ENCODE measurements at regions not wholly inside any gene's neighbourhood (a gene's known extent, or its start where the extent isn't known, plus 50 kb on each side); places are given as distances from the start of the nearest gene placed in this dataset.

GRCh38 chr1:91603409-91603808, 102.8 kb downstream of the CDC7 start:
- no peak overlapping the region for H3T11ph ChIP-seq (ENCODE audit: low read length)
- Mint-ChIP-seq H3K36me3 (ENCODE audit: insufficient read depth in 1 of 3, low read depth in 3 of 3) (no peaks in the 10 kb centered on the region), H3K27ac (no peak overlapping the region), H3K9me3 (no peaks in the 10 kb centered on the region; a peak in 1 of 5 replicates), H3K4me3 (no peak overlapping the region), H3K27me3 (ENCODE audit: low read depth) (no peaks in the 10 kb centered on the region; the same call in 1 of the 2 replicates), H3K4me1 (peaks cover 4 to 9% of the 10 kb centered on the region in 2 experiments; a peak in 2 of 4 replicates)
- H3K18ac ChIP-seq (ENCODE audit: insufficient read length, low read depth, low read length) = no peak overlapping the region
- H3K4me1 ChIP-seq (ENCODE audit: insufficient read depth, low read length) = no peaks in the 10 kb centered on the region
- no peak overlapping the region for H2AK5ac ChIP-seq (ENCODE audit: insufficient read length, low read length)
- H4K8ac ChIP-seq (replicated peaks; ENCODE audit: insufficient read length, low read depth, low read length) = no peak overlapping the region
- DNase-seq = no peak
- no peak overlapping the region for H3K4me2 ChIP-seq (ENCODE audit: insufficient read depth, insufficient read length, low read length)
- no peak overlapping the region for H4K91ac ChIP-seq (ENCODE audit: insufficient read length, low read depth, low read length)
- no CpG with 5 or more reads among the region's 4 CpGs for WGBS (ENCODE audit: extremely low coverage, insufficient read length, low lambda C conversion rate)
- no peaks in the 10 kb centered on the region for H4K20me1 ChIP-seq (ENCODE audit: control insufficient read depth, insufficient read depth, insufficient read length)
- no peaks in the 10 kb centered on the region for H3K79me2 ChIP-seq (ENCODE audit: insufficient read depth, low read length)
- H3K56ac ChIP-seq (ENCODE audit: insufficient read length, low read depth, low read length) = no peak overlapping the region
- no peak overlapping the region for H2BK12ac ChIP-seq (ENCODE audit: insufficient read length, low read depth, low read length)
- no peak overlapping the region for H3K9ac ChIP-seq (ENCODE audit: extremely low read depth, insufficient read length, low read length)
- TF ChIP-seq, protein P1, sequence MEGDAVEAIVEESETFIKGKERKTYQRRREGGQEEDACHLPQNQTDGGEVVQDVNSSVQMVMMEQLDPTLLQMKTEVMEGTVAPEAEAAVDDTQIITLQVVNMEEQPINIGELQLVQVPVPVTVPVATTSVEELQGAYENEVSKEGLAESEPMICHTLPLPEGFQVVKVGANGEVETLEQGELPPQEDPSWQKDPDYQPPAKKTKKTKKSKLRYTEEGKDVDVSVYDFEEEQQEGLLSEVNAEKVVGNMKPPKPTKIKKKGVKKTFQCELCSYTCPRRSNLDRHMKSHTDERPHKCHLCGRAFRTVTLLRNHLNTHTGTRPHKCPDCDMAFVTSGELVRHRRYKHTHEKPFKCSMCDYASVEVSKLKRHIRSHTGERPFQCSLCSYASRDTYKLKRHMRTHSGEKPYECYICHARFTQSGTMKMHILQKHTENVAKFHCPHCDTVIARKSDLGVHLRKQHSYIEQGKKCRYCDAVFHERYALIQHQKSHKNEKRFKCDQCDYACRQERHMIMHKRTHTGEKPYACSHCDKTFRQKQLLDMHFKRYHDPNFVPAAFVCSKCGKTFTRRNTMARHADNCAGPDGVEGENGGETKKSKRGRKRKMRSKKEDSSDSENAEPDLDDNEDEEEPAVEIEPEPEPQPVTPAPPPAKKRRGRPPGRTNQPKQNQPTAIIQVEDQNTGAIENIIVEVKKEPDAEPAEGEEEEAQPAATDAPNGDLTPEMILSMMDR (conservative IDR thresholded peaks at IDR 0.05) = no peak
- H2BK5ac ChIP-seq (ENCODE audit: insufficient read length, low read length) = no peak overlapping the region
- H3K4ac ChIP-seq (ENCODE audit: low read depth, low read length) = no peak overlapping the region
- H2BK20ac ChIP-seq (ENCODE audit: low read depth, low read length, poor library complexity, severe bottlenecking) = no peak overlapping the region
- no peaks in the 10 kb centered on the region for H3K27me3 ChIP-seq (ENCODE audit: insufficient read depth, low read length)
- H4K5ac ChIP-seq (ENCODE audit: insufficient read length, low read depth, low read length) = no peak overlapping the region
- H3K79me1 ChIP-seq (ENCODE audit: insufficient read depth, low read depth, low read length, poor library complexity, severe bottlenecking) = no peaks in the 10 kb centered on the region
- no peak overlapping the region for H3K23ac ChIP-seq (ENCODE audit: insufficient read length, low read depth, low read length)
- H2BK15ac ChIP-seq (ENCODE audit: low read depth, low read length) = no peak overlapping the region
- H3K14ac ChIP-seq (ENCODE audit: insufficient read depth, low read length) = no peak overlapping the region
- H3K27ac ChIP-seq (ENCODE audit: insufficient read length, low read depth, low read length) = no peak overlapping the region
- no peak overlapping the region for H2AFZ ChIP-seq (ENCODE audit: low read length)
- H3K23me2 ChIP-seq (ENCODE audit: insufficient read length, low read depth, low read length, poor library complexity, severe bottlenecking) = no peaks in the 10 kb centered on the region
- no peaks in the 10 kb centered on the region for H3K9me3 ChIP-seq (ENCODE audit: control insufficient read depth, low read depth, low read length)
- no peak overlapping the region for H2BK120ac ChIP-seq (ENCODE audit: low read depth, low read length, poor library complexity, severe bottlenecking)

Data from H9 (cell line).